ENCODE measurements at regions not wholly inside any gene's neighbourhood (a gene's known extent, or its start where the extent isn't known, plus 50 kb on each side); places are given as distances from the start of the nearest gene placed in this dataset.

- H3K4me3 ChIP-seq, result no peak overlapping the region
- no peaks in the 10 kb centered on the region for H3K36me3 ChIP-seq
- no peaks in the 10 kb centered on the region for H3K9me3 ChIP-seq
- H3K27me3 ChIP-seq, result no peaks in the 10 kb centered on the region
- H3K27ac ChIP-seq, result no peak overlapping the region
- DNase-seq, result no peak
- TF ChIP-seq CTCF (IDR thresholded peaks at IDR 0.05), result no peak
- H3K9ac ChIP-seq (ENCODE audit: low read depth in 2 of 2, low read length in 2 of 2), result no peak overlapping the region
- no peaks in the 10 kb centered on the region for H3K4me1 ChIP-seq
- intact Hi-C loops (cut with DNase I), result no loop called here
Observed at GRCh38 chr14:87869619-87870583, 123.1 kb downstream of the GALC start.

DNA sequence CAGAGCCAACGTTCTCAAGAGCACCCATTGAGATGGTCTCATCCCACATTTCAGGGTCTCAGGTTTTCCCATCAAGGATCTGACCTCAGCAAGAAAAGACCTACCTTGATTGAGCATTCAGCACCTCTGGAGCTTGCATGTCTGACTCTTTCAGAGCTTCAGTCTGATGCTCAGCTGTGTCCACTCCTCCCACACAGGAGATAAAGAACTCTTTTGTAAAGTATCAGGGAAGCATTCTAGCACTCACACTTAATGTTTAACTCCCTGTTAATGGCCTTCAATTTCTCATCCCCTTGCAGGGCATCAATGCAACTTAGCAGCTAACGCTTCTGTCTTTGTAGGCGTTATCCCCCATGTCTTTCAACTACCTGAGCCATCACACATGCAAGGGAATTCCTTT is 124.1 kb downstream of the GALC start:
- intact Hi-C loops (cut with DNase I), result no loop called here
- Histone ChIP-seq H3K9ac (ENCODE audit: low read depth in 2 of 2, low read length in 2 of 2) (no peak overlapping the region), H3K9me3 (no peaks in the 10 kb centered on the region), H3K36me3 (no peaks in the 10 kb centered on the region), H3K27me3 (no peaks in the 10 kb centered on the region), H3K4me1 (no peaks in the 10 kb centered on the region), H3K27ac (no peak overlapping the region), H3K4me3 (no peak overlapping the region)
- DNase-seq, result no peak
- TF ChIP-seq CTCF (IDR thresholded peaks at IDR 0.05), result no peak

DNA sequence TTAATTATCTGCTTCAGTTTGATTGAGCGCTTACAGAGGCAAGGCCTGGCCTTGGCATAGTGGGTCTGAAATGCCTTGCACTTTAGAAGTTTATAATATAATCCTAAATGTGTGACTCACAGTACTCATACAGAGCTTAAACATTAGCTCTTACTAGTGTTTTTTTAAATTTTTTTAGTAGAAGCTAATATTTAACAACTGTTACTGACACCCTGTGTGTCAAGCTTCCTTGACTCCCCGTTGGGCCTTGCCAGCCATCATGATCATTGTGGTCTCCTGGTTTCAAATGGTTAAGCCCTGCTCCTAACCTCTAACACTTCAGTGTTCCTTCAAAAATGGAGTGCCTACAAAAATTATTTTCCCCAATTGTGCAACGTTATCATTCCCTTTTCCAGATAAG is 126.9 kb downstream of the GALC start:
- intact Hi-C loops (cut with DNase I), result no loop called here

DNA sequence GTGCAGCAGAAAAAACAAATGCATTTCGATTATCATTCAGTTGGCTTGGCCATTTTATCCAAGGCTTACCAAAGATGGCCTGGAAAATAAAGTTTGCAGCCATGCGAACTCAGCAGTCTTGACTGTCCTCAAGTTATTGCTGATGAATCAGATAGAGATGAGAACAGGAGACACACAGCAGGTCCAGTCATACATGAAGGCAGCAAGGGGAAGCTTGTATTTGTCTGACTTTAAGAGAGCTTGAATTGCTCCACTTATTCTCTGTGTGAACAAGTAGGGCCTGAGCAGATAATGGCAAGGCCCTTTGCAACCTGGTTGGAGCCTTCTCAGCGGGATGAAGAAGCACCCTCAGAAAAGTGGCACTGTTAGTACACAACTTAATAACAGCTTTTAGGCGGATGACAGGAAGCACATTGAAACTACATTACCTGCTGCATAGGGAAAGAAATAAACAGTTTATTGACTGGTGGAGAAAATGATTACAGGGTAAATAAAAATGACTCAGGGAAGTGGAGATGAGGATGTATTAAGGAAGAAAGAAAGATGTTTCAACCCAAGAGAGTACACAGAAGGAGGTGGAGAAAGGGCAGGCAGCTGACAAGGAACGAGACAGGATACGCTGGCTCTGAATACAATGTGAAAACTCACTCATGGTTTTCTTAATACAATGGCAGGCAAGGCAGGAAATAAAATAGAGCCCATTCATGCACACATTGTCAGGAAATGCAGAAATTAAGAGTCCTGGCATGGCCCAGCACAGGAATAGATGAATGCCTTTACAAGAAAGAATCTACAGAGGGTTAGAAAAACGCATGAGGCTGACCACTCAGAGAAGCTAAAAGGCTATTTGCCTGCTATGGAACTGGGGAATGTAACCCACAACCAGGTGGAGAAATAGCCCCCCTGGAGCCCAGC is 128.4 kb downstream of the GALC start:
- Histone ChIP-seq H3K9ac (ENCODE audit: low read depth in 2 of 2, low read length in 2 of 2) (no peak overlapping the region), H3K4me1 (no peaks in the 10 kb centered on the region), H3K27me3 (no peaks in the 10 kb centered on the region), H3K36me3 (no peaks in the 10 kb centered on the region), H3K9me3 (no peaks in the 10 kb centered on the region), H3K27ac (no peak overlapping the region), H3K4me3 (no peak overlapping the region)
- intact Hi-C loops (cut with DNase I), result no loop called here
- TF ChIP-seq CTCF (IDR thresholded peaks at IDR 0.05), result no peak
- no peak for DNase-seq

More for the DNA sequence above, 126.9 kb downstream of the GALC start:
- Histone ChIP-seq H3K9ac (ENCODE audit: low read depth in 2 of 2, low read length in 2 of 2) (no peak overlapping the region), H3K9me3 (no peaks in the 10 kb centered on the region), H3K4me3 (no peak overlapping the region), H3K36me3 (no peaks in the 10 kb centered on the region), H3K4me1 (no peaks in the 10 kb centered on the region), H3K27ac (no peak overlapping the region), H3K27me3 (no peaks in the 10 kb centered on the region)
- no peak for TF ChIP-seq CTCF (IDR thresholded peaks at IDR 0.05)
- DNase-seq, result no peak

DNA sequence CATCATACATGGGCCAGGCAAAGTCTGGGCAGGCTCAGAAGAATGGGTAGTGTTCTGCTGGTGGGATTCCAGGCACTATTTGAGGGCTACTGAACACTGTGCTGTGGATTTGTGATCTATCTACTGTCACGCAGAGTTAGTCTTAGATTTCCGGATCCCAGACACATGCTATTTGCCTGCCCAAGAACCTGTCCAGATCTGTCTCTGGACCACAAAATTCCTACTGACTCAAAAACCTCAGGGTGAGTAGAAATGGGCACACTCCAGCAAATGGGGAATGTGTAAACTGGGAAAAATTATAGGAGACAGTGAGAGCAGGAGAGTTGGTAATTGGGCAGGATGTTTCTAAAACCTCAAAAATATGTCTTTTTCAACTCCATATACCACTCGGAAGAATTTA is 129.9 kb downstream of the GALC start:
- intact Hi-C loops (cut with DNase I), result no loop called here
- no peak for DNase-seq
- no peak for TF ChIP-seq CTCF (IDR thresholded peaks at IDR 0.05)

More for the DNA sequence above, 129.9 kb downstream of the GALC start:
- H3K4me1 ChIP-seq, result no peaks in the 10 kb centered on the region
- H3K4me3 ChIP-seq, result no peak overlapping the region
- no peaks in the 10 kb centered on the region for H3K27me3 ChIP-seq
- no peak overlapping the region for H3K27ac ChIP-seq
- no peak overlapping the region for H3K9ac ChIP-seq (ENCODE audit: low read depth in 2 of 2, low read length in 2 of 2)
- no peaks in the 10 kb centered on the region for H3K9me3 ChIP-seq
- no peaks in the 10 kb centered on the region for H3K36me3 ChIP-seq

Measured in colonic mucosa (tissue), 4 donors.